ENCODE measurements at regions not wholly inside any gene's neighbourhood (a gene's known extent, or its start where the extent isn't known, plus 50 kb on each side); places are given as distances from the start of the nearest gene placed in this dataset.

DNA sequence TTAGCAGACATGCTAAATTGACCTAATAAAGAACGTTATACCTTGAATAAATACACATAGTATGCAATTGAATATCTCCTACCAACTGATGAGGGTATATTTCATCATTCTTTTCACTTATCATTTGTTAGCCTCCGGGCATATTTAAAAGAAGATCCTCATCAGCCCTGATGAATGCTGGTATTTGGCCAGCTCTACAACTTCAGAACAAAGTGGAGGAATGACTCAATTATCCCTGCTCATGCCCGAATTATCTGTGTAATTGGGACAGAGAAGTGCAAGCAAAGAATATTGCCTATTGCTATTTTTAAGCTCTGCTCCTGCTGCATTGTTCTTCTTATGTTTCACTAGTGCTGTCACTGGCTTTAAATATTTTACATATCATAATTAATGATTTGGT lies 622.1 kb downstream of the METTL15 start:
- TF ChIP-seq CTCF (IDR thresholded peaks at IDR 0.05; ENCODE audit: extremely low read depth in 1 of 2, insufficient read depth in 1 of 2, low read depth in 1 of 2, low read length in 2 of 2) (no peak), MYC (IDR thresholded peaks at IDR 0.05; ENCODE audit: low read depth, low read length) (no peak), EZH2 (IDR thresholded peaks at IDR 0.05; ENCODE audit: borderline replicate concordance, low read depth, low read length, severe bottlenecking) (no peak)
